GM21515 (cell line): ENCODE measurements at regions not wholly inside any gene's neighbourhood (a gene's known extent, or its start where the extent isn't known, plus 50 kb on each side); places are given as distances from the start of the nearest gene placed in this dataset.
"Not testable (repeated sequence)": the region's sequence is repeated elsewhere in the genome, so short reads cannot be mapped to it uniquely, and the experiment has no call there.

ENCODE experiments used
- ATAC-seq: cut with Tn5 transposase; IDR thresholded peaks from one replicate; pipeline ENCODE4 v1.9.1; 2021; ENCODE audit not compliant: unreplicated experiment

GRCh38 chr2:176566496-176566895 lies 297.3 kb downstream of the MTX2 start:
- ATAC-seq = no peak

DNA sequence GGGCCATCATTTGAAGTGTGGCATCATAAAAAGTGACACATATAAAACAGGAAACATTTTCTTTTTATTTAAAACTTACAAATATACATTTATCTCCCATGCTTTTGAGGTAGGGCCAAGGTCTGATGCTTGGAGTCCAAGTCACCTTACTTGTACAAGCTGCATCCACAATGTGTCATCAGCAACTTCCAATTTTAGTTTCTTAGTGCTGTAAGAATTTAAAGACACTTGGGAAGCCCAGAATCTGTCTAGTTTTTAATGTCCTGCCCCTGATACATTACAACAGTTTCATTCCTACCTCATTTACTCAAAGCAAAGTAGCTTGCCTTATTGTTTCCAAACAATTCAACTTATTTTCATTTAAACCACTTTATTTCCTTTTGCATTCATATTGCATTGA lies 297.7 kb downstream of the MTX2 start:
- ATAC-seq = no peak

GRCh38 chr2:176567361-176567760 lies 298.1 kb downstream of the MTX2 start:
- ATAC-seq = no peak

- no peak for ATAC-seq
Measured at GRCh38 chr2:176569574-176569973, 300.3 kb downstream of the MTX2 start.

- no peak for ATAC-seq
Measured at GRCh38 chr2:176573612-176574483, 304.6 kb downstream of the MTX2 start.

- ATAC-seq = no peak
Measured at GRCh38 chr2:176574484-176575236, 305.4 kb downstream of the MTX2 start.

DNA sequence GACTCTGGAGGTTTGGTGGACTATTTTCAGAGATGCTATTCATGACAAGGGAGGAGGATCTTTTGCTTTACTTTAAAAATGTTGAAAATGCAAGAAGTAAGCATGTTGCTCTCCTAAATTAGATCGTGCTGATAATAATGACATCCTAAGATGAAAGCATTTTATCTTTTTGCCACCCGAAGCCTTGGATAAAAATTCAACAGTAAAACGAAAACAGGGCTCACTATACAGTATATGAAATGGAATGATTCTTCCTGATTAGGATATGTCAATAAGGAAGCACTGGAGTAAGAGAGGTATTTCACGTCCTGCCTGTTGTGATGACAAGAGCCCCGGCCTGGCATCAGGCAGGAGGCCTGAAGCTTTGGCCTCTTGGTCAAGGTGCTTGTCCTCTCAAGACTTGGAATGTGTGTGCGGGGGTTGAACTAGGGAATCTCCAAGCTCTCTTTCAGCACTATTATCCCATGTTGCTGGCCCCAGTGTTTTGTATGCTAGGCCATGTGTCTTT lies 306.0 kb downstream of the MTX2 start:
- no peak for ATAC-seq

DNA sequence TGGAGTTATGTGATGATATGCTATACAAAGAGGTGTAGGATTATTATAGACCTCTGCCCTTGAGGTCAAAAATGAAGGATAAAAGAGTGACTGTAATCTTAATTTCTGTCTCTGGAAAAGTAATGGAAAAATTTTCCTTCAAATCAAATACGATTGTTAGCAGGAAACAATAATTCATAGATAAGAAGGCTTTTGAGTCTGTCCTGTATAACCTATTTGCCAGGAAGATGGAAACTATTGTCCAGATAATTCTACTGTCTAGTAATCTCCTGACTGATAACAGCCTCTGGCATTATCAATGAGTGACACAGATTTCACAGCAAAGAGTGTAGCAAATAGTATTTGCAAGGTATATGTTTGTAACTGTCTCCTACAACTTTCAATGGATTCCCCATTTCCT lies 307.8 kb downstream of the MTX2 start:
- no peak for ATAC-seq

GRCh38 chr2:176578292-176578691 lies 309.1 kb downstream of the MTX2 start:
- ATAC-seq = not testable (repeated sequence)

- no peak for ATAC-seq
Measured at GRCh38 chr2:176579608-176580007, 310.4 kb downstream of the MTX2 start.

- ATAC-seq = no peak
Measured at GRCh38 chr2:176581557-176582165, 312.4 kb downstream of the MTX2 start.

- no peak for ATAC-seq
Measured at GRCh38 chr2:176582176-176582575, 312.9 kb downstream of the MTX2 start.

- no peak for ATAC-seq
Measured at GRCh38 chr2:176582990-176583481, 313.8 kb downstream of the MTX2 start.

- ATAC-seq = no peak
Measured at GRCh38 chr2:176583607-176584006, 314.4 kb downstream of the MTX2 start.

DNA sequence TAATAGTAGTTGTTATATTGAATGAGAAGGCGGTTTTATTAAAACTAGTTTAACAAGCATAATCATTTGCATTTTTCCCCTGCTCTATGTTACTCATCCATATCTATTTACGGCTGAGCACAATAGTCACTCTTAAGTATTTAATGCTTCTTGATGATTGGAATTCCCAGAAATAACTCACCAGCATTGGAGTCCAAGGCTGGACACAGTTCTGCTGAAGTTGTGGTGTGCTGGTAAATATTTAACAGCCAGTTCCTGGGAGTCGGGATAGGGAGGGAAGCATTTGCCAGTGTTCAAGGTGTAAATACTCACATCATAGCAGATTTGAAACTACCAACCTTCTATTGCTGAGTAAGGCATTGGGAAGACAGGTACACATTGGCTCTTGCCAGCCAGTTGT lies 315.1 kb downstream of the MTX2 start:
- ATAC-seq = no peak

DNA sequence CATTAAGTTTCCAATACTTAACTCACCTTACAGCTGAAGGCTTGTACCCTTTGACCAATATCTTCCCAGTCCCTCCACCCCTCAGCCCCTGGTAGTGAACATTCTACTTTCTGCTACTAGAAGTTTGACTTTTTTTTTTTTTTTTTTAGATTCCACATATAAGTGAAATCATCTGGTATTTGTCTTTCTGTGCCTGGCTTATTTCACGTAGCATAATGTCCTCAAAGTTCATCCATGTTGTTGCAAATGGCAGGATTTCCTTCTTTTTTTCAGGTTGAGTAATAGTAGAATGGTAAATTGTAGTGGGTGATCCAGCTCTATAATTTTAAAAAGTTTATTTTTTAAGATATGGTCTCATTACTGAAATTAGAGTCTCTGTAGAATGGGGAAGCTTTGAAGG lies 316.0 kb downstream of the MTX2 start:
- no peak for ATAC-seq

DNA sequence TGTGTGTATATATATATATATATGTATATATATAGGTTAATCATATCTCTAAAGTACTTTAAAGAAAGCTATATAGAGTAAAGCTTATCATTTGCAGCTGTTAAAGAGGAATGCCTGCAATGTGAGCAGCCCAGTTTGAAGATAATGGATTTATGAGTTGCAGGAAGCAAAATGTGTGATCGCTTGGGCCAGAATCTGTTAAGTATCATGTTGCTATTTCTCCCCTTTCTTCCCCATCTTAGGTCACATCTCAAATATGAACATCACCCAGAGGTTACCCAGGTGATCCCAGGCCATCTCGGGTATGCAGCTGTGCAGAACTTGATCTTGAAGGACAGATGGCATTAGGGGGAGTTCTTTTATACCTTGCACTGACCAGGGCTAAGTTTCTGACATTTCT lies 316.5 kb downstream of the MTX2 start:
- ATAC-seq = no peak

DNA sequence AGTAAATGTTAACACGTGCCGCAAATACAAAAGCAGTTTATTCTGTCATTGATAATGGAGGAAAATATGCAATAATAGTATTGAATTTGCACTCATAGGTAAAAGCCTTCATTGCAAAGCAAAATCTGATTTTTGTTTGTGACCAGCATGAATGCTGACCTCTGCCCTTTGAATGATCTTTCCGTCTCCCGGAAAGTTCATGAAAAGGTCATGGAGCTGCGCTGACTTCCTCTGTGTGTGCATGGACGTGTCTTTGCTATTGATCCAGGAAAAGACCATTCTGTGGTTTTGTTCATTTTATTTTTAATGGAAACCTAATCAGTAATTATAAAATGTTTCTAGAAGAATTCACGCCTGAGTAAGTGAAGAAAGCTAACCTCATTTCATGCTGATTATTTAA lies 320.0 kb downstream of the MTX2 start:
- ATAC-seq = no peak

- ATAC-seq = no peak
Measured at GRCh38 chr2:176589825-176590440, 320.7 kb downstream of the MTX2 start.

GRCh38 chr2:176592216-176592615 lies 323.0 kb downstream of the MTX2 start:
- ATAC-seq = no peak

GRCh38 chr2:176595986-176596385 lies 326.7 kb downstream of the MTX2 start:
- ATAC-seq = no peak
